HPDE6-E6E7 (cell line): ENCODE measurements at regions not wholly inside any gene's neighbourhood (a gene's known extent, or its start where the extent isn't known, plus 50 kb on each side); places are given as distances from the start of the nearest gene placed in this dataset.
"Not testable (repeated sequence)": the region's sequence is repeated elsewhere in the genome, so short reads cannot be mapped to it uniquely, and the experiment has no call there.

ENCODE experiments used
- DNase-seq: peaks from one replicate; pipeline ENCODE4 v3.0.0; 2011; ENCODE audit warnings: missing footprints; ENCODE audit errors: extremely low spot score

DNA sequence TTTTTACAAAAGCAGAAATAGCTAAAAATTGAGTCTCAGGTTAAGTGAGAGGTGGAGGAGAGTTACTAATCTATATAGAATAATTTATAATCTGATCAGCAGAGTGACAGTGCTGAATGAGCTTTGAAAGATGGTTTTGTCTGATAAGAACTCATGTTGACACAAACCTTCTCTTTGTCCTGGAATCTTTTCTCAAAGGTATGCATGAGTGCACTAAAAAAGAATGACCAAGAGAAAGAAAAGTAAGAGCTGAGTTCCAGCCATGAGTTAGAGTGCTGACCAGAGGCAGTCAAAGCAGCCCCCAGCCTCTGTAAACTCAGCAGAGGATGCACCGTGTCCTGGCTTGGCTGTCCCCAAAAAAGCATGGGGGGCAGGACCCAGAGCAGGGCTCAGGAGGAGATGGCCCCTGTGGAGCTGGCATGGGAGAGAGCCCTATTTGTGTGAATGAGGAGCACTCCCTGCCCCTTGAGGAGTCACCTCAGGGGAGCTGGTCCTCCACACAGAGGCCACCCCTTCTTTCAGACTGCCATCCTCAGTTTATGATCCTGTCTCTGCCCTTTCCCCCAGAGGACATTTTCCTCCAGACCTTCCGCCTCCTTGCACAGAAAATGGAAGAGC is 129.8 kb downstream of the SEC23A start:
- no peak for DNase-seq

DNA sequence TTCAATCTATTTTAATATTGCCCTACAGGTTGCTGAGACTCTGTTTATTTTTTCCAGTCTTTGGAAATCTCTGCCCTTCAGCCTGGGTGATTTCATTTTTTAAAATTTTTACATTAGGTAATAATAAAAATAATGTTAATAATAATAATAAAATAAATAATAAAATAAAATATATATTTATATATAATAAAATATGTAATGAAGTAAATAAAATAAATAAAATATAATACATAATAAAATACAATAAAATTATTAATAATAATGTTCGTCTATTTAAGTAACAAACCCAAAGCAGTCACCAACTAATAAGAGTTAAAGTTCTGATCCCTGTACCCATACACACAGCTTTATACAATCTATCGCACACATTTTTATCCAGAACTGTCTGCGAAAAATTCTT is 130.5 kb downstream of the SEC23A start:
- no peak for DNase-seq

DNA sequence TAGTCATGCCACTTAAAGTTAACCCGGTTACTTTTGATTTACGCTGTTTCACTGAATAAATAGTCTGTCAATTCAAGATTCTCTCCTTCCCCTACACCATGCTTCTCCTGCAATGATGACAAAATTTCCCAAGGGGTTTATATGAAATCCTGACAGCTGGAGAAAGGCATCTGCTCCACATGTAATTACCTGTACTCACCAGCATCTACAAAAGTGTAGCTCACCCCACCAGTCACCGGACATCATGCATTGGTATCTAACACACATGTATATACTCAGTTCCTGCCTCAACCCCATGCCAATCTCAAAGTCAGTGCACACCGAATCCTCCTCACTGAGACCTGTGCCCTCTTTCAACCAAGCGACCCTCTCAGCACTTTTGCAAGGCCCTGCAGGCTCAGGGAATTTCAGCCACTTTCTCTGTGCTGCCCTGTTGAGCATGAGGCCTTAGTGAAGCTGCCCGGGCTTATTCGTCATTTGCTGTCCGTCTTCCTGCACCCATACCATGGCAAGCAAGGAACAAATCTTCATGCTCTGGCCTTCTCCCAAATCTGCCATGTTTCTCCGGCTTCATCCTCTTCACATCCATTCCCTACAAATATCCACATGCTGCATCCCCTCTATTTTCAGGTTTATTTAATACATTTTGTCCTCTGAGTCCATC is 131.6 kb downstream of the SEC23A start:
- DNase-seq: no peak

DNA sequence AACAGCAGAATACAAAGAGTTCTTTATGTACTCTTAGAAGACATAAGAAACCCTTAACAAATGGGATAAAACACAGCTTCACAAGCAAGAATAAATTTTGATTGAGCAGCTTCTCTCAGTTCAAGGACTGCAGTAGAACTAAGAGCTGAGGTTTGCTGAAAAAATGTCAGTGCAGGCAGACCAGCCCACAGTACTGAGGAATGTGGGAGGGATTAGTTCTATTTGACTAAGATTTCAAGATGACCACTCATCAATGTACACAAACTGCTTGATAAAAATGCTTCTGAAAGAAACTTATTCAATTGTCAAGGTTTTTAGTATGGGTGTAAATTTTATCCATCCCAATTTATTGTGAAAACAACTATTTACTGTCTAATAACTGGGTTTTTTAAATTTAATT is 138.4 kb downstream of the SEC23A start:
- DNase-seq: no peak

DNA sequence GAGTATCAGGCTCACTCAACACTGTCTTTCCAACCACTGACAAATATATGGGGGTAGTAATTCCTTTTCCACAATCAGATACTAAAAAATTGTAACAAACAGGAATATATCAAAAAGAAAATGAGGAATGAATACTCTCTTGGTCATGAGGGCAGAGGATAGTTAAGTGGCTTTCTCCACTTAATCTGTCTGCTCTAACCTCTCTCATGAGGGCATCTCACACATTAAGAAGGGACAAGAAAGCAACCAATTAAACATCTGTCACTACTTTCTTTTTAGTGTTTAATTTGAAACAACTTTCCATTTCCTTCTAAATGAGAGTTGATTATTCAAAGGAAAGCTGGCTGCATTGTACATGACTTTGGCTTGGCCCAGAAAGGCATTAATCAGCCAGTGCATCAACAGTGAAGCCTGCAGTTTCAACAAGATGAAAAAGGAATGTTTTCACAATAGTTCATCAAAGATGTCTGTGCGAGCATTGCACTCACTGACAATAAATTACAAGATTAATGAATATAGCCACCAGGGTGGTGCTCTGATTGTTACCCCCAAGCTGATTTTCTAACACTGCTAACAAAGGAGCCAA is 142.0 kb downstream of the SEC23A start:
- no peak for DNase-seq

DNA sequence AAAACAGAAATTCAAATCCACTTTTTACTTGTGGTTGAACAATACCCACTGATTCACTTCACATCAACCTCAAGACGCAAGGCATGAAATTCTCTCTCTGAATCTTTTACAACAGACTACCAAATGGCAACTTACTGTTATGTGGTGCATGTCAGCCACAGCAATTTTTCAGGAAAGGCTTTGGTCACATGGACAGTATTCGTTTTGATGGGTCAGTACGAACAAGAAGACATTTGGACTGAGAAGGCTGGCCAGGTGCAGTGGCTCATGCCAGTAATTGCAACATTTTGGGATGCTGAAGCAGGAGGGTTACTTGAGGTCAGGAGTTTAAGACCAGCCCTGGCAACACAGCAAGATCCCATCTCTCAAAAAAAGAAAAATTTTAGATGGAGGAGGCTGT is 144.0 kb downstream of the SEC23A start:
- DNase-seq: no peak

DNA sequence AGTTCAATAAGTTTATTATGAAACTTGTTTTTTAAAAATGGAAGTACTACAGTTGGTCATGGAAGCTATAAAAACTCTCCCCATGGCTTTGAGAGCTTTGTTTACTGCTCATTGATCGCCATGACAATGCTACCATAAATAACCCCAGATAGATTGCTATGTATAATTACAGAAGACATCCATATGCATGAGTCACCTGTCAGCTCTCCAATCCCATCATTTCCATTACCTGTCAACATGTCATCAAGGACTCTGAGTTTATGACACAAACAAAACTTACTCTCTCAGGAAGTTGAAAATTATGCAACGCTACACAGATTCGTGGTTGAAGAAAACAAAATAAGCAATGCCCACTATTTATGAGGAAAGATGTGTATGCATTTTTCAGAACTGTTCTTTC is 144.4 kb downstream of the SEC23A start:
- DNase-seq: no peak

DNA sequence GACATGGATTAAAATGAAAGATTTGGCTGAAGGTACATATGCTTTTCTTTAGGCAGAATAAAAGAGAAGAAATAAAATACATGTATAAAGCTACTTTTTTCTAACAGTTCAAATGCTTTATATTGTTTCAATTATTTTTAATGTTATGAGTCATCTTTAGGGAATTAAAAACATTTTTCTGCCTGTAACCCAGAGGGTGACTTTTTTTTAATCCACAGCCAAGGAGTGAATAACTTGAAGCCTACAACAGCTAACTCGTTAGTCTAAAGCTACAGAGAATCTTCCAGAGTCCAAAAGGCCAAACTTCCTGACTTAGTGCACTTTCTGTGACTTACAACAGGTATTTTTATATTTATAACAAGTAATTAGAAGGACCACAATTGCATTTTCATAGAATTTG is 151.6 kb downstream of the SEC23A start:
- no peak for DNase-seq

DNA sequence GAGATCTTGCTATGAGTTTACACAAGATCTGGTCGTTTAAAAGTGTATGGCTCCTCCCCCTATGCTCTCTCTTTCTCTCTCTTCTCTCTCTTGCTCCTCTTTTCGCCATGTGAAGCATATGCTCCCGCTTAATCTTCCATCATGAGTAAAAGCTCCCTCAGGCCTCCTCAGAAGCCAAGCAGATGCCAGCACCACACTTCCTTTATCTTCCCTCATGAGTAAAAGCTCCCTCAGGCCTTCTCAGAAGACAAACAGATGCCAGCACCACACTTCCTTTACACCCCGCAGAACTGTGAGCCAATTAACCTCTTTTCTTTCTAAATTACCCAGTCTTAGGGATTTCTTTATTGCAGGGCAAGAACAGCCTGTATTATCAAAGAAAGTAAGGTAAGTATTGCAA is 152.4 kb downstream of the SEC23A start:
- no peak for DNase-seq

DNA sequence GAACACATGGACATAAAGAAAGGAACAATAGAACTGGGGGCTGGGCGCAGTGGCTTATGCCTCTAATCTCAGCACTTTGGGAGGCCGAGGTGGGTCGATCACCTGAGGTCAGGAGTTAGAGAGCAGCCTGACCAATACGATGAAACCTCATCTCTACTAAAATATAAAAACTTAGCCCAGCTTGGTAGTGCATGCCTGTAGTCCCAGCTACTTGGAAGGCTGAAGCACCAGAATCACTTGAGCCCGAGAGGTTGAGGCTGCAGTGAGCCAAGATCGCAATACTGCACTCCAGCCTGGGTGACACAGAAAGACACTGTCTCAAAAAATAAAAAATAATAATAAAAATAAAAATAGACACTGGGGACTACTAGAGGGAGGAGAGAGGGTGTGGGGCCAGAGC is 154.5 kb downstream of the SEC23A start:
- no peak for DNase-seq

DNA sequence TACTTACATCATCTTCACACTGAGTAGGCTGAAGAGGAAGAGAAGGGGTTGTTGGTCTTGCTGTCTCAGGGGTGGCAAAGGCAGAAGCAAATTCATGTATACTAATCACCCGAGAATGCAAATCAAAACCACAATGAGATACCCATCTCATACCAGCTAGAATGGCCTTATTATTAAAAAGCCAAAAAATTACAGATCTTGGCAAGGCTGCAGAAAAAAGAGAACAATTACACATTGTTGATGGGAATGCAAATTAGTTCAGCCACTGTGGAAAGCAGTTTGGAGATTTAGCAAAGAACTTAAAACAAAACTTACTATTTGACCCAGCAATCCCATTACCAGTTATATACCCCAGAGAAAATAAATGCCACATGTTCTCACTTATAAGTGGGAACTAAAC is 154.9 kb downstream of the SEC23A start:
- no peak for DNase-seq

DNA sequence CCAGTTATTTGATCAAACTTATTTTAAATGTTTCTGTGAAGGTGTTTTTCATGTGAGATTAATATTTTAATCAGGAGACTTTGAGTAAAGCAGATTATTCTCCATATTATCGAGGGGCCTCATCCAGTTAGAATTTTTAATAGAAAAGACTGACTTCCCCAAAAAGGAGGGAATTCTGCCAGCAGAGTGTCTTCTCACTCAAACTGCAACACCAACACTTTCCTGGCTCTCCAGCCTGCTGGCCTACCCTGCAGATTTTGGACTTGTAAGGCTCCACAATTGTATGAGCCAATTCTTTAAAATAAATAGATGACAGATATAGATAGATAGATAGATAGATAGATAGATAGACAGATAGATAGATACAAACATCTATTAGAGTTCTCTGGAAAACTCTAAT is 155.7 kb downstream of the SEC23A start:
- DNase-seq: no peak

DNA sequence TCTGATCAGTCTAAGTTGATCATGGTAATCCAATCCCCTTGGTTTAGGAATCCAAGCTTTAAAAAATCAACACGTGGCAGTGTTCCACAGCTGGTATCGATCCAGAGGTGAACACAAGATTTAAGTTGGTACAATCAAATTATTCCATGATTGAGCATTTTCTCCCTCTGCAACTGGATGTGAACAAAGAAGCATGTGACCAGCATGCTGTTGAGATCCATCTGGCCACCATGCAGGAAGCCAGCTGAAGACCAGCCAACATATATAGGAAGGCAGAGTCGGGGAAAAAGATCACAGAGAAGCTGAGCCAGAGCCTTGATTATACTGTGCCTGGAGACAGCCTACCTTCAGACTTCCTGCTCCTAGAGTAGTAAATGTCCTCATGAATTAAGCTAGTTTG is 158.3 kb downstream of the SEC23A start:
- no peak for DNase-seq

DNA sequence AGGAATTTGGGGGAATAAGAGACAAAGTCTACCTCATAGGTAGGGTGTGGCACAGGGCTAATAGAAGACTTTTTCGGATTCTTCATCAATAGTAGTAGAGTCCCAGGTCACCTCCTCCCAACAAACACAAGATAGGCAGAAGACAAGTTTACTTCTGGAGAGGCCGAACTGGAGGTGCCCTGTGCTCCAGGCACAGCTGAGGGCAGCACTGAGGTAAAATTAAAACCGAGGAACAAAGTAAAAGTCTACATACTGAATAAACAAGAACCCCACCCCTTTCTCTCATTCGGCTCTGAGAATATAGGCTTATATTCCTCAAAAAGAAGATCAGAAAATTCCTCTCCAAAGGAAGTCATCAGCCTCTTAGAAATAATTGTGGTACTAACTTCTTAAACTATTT is 161.5 kb downstream of the SEC23A start:
- no peak for DNase-seq

DNA sequence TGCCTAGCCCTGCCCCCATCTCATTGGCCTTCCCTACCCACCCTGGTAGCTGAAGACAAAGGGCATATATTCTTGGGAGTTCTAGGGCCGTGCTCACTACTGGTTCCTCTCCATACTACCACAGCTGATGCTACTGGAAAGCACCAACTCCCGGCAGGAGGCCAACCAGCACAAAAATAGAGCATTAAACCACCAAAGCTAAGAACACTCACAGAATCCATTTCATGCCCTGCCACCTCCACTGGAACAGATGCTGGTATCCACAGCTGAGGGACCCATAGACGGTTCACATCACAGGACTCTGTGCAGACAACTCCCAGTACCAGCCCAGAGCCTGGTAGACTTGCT is 170.4 kb downstream of the SEC23A start:
- DNase-seq: not testable (repeated sequence)

DNA sequence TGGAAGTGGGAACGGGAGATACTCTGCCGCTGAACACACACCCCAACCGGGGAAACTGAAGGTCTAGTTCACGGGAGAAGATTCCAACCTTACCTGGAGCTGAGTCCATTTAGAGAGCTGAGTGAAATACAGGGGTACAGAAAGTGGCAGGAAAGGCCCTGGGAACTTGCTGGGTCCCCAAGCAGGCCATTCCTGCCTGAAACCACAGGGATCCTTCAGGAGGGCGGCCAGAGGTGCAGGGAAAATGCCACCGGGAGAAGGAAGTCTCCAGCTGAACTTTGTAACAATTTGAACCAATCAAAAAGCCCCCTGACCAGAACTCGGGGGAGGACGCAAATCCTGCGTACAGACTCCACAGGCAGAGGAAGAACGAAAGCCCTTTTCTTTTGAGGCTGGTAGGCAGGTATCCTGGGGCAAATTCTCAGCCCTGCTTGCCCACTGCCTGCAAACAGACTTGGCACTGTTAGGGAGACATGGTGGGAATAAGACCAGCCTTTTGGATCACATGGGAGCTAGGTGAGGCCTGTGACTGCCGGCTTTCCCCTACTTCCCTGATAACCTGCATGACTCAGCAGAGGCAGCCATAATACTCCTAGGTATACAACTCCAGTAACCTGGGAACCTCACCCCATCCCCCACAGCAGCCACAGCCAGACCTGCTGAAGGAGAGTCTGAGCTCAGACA is 170.9 kb downstream of the SEC23A start:
- no peak for DNase-seq

DNA sequence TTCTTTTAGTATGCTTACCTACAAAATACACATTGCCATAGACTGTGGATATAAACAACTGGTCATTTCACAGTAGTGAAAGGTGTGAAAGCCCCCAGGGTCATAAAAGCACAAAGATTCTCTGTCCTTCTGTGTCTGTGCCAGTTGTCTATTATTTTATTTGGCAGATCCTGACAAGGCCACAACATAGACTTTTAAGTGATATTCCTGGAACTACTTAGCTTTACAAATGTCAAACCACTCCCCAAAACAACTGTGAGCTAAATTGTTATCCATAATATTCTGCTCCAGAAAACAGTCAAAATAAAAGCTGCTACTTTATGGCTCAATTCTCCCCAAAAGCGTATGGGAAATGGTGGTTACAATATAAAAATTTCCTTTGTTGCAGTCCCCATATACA is 172.1 kb downstream of the SEC23A start:
- DNase-seq: no peak

DNA sequence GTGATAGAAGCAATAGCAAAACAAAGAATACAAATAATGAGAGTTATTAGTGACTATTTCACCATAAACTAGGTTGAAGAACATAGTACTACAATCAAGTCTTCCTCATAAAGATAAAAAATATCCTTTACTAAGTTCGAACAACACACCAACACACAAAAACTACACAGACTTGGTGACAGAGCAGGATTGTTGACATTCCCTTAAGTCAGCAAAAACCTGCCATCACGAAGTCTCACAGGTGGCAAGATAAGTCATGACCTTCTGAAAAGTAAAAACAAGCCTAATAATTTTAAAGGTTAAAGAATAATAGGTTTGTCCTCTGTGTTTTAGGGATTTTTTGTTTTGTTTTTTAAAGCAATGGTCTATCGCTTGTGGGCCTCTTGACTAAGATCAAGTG is 173.0 kb downstream of the SEC23A start:
- DNase-seq: no peak

DNA sequence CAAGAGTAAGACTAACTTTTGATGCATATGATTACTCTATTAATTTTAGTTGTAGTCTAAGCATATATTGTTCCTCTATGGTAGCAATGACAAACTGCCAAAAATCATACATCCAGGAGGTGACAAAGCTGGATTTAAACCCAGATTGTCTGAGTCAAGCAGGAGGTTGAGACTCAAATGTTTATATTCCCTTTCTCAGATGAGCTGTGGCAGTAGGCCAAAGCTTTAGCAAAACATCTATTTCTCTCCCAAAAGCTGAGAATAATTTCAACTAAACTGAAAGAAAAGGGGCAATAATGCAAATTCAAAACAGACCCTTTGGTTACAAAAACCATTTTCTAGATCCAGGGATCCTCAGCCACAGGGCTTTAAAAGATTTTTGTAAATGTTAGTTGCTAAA is 173.6 kb downstream of the SEC23A start:
- DNase-seq: no peak

DNA sequence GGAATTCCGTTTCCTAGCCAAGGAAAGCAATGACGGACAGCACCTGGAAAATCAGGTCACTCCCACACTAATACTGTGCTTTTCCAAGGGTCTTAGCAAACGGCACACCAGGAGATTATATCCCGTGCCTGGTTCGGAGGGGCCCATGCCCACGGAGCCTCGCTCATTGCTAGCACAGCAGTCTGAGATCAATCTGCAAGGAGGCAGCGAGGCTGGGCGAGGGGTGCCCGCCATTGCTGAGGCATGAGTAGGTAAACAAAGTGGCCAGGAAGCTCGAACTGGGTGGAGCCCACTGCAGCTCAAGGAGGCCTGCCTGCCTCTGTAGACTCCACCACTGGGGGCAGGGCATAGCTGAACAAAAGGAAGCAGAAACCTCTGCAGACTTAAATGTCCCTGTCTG is 181.1 kb downstream of the SEC23A start:
- DNase-seq: not testable (repeated sequence)

DNA sequence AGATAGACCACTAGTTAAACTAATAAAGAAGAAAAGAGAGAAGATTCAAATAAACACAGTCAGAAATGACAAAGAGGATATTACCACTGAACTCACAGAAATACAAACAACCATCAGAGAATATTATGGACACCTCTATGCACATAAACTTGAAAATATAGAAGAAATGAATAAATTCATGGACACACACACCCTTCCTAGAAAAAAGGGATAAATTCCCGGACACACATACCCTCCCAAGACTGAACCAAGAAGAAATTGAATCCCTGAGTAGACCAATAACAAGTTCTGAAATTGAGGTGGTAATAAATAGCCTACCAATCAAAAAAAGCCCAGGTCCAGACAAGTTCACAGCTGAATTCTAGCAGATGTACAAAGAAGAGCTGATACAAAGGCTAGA is 187.9 kb downstream of the SEC23A start:
- no peak for DNase-seq

DNA sequence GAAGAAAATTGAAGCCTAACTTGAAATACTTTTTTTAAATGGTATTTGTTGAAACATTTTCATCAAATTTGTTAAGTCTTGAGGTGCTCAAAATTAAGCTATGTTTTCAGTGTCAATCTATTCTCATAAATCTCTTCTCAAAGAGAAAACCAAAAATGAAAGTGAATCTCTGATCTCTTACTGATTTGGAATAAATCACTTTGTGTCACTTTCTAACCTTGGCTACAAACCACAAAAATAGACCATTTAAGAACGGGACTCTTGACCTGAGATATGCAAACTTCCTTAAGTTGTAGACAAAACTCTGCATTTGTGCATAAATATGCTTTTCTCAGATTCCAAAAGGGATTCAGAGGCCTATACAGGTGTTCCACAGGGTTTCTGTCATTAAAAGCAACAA is 192.9 kb downstream of the SEC23A start:
- no peak for DNase-seq

DNA sequence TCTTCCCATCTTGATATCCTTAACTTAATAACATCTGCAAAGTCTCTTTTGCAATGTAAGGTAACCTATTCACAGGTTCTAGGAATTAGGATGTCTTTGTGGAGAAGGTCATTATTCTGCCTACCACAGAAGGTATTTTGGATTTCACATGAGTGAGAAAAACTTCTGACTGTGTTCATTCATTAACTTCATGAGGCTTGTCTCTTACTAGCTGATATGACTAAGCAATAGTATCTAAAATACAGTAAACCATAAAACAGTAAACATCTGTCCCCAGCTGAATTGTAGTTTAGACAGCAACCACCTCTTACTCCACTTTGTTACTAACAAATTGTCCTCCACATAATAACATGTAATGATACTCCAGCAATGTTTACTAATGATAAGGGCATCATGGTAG is 198.1 kb downstream of the SEC23A start:
- DNase-seq: no peak
